ENCODE measurements at regions not wholly inside any gene's neighbourhood (a gene's known extent, or its start where the extent isn't known, plus 50 kb on each side); places are given as distances from the start of the nearest gene placed in this dataset.

DNA sequence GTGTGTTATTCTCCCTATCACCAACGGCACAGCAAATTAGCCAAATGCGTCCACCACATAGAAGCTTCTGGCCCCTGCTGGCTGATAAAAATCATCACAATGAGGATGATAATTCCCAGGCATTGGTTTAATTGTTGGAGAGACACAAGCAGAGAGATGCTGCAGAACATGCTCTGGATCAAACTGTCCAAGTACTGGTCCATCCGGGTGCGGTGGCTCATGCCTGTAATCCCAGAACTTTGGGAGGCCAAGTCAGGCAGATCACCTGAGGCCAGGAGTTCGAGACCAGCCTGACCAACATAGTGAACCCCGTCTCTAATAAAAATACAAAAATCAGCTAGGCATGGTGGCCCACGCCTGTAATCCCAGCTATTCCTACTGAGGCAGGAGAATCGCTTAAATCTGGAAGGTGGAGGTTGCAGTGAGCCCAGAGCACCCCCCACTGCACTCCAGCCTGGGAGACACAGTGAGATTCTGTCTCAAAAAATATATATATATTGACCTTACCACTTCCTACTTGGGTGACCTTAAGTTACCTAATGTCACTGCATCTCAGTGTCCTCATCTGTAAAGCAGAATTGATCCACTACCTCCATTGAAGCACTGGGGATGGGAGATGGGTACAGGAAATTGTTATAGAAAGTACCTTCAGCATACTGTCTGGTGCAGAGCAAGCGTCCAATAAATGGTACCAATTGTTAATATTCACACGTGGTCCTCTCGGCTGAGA lies 83.7 kb upstream of the EGLN3 start:
- DNase-seq (ENCODE audit: low read depth), result no peak
- TF ChIP-seq, protein P1, sequence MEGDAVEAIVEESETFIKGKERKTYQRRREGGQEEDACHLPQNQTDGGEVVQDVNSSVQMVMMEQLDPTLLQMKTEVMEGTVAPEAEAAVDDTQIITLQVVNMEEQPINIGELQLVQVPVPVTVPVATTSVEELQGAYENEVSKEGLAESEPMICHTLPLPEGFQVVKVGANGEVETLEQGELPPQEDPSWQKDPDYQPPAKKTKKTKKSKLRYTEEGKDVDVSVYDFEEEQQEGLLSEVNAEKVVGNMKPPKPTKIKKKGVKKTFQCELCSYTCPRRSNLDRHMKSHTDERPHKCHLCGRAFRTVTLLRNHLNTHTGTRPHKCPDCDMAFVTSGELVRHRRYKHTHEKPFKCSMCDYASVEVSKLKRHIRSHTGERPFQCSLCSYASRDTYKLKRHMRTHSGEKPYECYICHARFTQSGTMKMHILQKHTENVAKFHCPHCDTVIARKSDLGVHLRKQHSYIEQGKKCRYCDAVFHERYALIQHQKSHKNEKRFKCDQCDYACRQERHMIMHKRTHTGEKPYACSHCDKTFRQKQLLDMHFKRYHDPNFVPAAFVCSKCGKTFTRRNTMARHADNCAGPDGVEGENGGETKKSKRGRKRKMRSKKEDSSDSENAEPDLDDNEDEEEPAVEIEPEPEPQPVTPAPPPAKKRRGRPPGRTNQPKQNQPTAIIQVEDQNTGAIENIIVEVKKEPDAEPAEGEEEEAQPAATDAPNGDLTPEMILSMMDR (IDR thresholded peaks at IDR 0.05; ENCODE audit: low read depth, low read length, missing control alignments), result no peak
- no peak overlapping the region for H3K4me3 ChIP-seq (ENCODE audit: low read depth, low read length)

DNA sequence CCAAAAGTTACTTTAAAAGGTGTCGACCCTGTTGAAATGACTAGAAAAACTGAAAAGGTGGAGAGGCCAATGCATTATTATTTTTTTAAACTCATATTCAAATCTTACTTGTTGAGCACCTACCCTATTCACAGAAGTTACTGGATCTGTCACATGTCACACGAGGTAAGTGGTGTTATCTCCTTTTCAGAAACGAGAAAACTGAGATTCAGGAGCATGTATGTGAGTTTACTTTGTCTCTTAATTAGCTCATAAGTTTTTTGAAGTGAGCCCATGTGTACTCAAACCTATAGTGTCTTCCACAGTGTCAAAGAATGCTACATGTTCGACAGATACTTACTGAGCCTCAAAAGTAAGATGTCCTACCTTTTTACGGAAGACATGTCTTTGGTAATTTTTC lies 81.8 kb upstream of the EGLN3 start:
- DNase-seq (ENCODE audit: low read depth), result no peak
- H3K4me3 ChIP-seq (ENCODE audit: low read depth, low read length), result no peak overlapping the region
- TF ChIP-seq, protein P1 (IDR thresholded peaks at IDR 0.05; ENCODE audit: low read depth, low read length, missing control alignments), result no peak

DNA sequence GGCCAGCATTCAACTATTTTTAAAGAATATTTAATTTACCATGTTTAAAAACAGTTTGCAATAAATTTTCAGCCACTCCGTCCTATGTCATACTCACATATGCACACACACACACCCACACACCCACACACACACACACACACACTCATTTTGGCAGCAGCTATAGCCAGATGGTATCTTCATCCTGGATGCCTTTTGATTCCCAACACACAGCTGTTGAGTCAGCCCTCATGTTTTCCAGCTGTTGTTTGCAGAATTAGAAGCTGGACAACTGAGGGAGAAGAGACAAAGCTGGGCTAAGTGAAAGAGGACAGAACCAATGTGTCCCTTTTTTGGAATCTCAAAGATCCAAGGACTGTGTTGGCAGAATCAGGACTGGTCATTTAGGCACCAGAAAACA lies 80.0 kb upstream of the EGLN3 start:
- TF ChIP-seq, protein P1 (IDR thresholded peaks at IDR 0.05; ENCODE audit: low read depth, low read length, missing control alignments), result no peak
- H3K4me3 ChIP-seq (ENCODE audit: low read depth, low read length), result no peak overlapping the region
- no peak for DNase-seq (ENCODE audit: low read depth)

DNA sequence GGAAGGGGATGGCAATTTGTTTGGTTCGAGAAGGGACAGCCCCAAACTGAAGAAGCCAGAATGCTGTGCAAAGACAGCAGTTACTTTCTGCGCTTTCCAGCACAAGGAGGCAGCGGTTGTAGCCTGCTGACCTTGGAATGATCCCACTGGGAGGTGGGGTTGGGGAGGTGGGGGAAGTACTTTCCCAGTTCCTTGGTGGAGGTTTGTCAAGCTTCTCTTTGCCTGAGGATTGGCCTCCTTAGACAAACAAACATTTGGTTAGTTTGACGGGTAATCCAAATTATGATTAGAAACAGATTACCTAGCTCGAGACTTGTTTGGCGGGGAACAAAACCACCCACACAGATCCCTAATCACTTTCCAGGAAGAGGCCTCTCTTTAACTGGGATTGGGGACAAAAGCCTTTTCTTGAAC lies 79.1 kb upstream of the EGLN3 start:
- TF ChIP-seq, protein P1 (IDR thresholded peaks at IDR 0.05; ENCODE audit: low read depth, low read length, missing control alignments), result no peak
- H3K4me3 ChIP-seq (ENCODE audit: low read depth, low read length), result no peak overlapping the region
- no peak for DNase-seq (ENCODE audit: low read depth)

DNA sequence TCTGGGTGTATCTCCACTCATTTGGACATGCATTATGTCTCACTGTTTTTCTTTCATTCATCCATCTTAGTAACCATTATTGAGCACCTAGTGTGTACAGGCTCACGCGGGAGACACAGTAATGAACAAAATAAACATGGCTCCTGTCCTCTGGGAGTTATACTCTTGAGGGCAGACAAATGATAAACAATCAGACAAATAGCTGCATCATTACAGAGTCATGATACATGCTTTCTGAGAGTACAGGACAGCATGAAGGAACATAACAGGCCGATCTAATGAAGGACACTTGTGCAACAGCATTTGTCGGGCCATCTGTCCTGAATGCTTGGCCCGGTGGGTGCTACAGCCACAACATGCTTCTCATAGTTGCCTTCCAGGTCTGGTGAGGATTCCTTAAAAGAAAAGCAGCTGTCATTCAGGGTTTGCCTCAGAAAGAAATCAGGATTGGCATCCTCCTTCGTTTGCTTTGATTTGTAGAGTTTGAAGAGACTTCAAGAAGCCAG lies 77.2 kb upstream of the EGLN3 start:
- no peak overlapping the region for H3K4me3 ChIP-seq (ENCODE audit: low read depth, low read length)
- TF ChIP-seq, protein P1 (IDR thresholded peaks at IDR 0.05; ENCODE audit: low read depth, low read length, missing control alignments), result no peak
- DNase-seq (ENCODE audit: low read depth), result no peak

DNA sequence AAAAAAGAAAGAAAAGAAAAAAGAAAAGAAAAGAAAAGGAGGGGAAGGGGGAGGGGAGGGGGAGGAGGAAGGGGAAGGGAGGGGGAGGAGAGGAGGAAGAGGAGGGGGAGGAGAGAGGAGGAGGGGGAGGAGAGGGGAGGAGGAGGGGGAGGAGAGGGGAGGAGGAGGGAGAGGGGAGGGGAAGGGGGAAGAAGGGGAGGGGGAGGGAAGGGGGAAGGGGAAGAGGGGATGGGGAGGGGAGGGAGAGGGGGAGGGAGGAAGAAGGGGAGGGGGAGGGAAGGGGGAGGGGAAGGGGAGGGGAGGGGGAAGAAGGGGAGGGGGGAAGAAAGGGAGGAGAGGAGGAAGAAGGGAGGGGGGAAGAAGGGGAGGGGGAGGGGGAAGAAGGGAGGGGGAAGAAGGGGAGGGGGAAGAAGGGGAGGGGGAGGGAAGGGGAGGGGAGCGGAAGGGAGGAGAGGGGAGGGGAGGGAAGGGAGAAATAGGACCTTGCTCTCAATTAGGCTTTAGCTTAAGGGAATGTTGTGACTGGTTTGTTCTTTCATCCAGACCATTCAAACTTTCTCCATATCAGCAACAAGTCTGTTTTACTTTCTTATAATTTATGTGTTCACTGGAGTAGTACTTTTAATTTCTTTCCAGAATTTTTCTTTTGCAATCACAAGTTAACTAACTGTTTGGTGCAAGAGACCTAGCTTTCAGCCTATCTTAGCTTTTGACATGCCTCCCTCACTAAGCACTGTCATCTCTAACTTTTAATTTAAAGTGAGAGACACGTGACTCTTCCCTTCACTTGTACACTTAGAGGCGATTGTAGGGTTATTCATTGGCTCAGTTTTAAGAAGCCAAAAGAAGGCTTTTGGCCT lies 76.5 kb upstream of the EGLN3 start:
- H3K4me3 ChIP-seq (ENCODE audit: low read depth, low read length), result no peak overlapping the region
- DNase-seq (ENCODE audit: low read depth), result no peak

More for the DNA sequence above, 76.5 kb upstream of the EGLN3 start:
- TF ChIP-seq, protein P1 (IDR thresholded peaks at IDR 0.05; ENCODE audit: low read depth, low read length, missing control alignments), result no peak

Data from GM12864 (cell line).